ENCODE measurements at regions not wholly inside any gene's neighbourhood (a gene's known extent, or its start where the extent isn't known, plus 50 kb on each side); places are given as distances from the start of the nearest gene placed in this dataset.
A peak's percentile ranks its signal among the peaks of the same experiment; 100 is the strongest.

DNA sequence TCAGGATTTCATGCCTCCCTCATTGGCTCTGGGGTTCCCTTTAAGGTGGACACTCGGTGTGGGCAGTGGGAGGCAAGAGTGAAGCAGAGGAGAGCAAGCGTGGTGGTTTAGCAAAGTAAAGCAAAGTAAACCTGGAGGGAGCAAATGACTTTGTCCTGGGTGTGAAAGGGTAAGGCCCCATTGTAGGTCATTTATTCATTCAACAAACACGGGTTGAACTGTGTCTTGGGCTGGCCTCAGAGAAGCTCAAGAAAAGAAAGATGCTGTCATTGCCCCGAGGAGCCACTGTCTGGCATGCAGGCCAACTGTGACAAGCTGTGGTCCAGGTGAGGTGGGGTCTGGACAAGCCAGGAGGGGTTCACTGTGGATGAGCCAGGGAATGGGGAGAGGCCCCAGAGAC lies 68.9 kb upstream of the DLK1 start:
- H3K27ac Mint-ChIP-seq, result peak overlapping the region in 1 of 7 donors; percentile 43
- no peak overlapping the region for H3K4me3 ChIP-seq (ENCODE audit: low read length in 2 of 2)
- ChIA-PET CTCF (ENCODE audit: partially characterized antibody) (interaction anchor here (2.1 to 10.1 kb wide), 4 partner anchors 11 to 272 kb away, joined by 4 to 185 read pairs (median 44); no protein-coding TSS in a partner anchor), POLR2A (ENCODE audit: partially characterized antibody) (no interaction called here)
- no peak overlapping the region for H3K27ac ChIP-seq (ENCODE audit: low read depth, low read length)
- no peak overlapping the region for H3K4me3 Mint-ChIP-seq
- H3K27me3 ChIP-seq (ENCODE audit: insufficient read depth, low read length), result peaks cover 4% of the 10 kb centered on the region
- no peaks in the 10 kb centered on the region for H3K9me3 ChIP-seq (ENCODE audit: control insufficient read depth in 1 of 2, low read length in 2 of 2)
- H3K9me3 Mint-ChIP-seq, result no peaks in the 10 kb centered on the region
- H3K27me3 Mint-ChIP-seq, result peaks cover 7 to 15% of the 10 kb centered on the region in 2 donors
- no peaks in the 10 kb centered on the region for H3K36me3 Mint-ChIP-seq
- H3K4me1 Mint-ChIP-seq, result peaks cover 0 to 12% (median 4%) of the 10 kb centered on the region in 4 donors
- H3K4me1 ChIP-seq (ENCODE audit: insufficient read depth, low read length), result peaks cover 14% of the 10 kb centered on the region
- intact Hi-C loops (cut with micrococcal nuclease), result no loop called here
- DNase-seq, result no peak
- no peaks in the 10 kb centered on the region for H3K36me3 ChIP-seq (ENCODE audit: insufficient read depth, low read length)

DNA sequence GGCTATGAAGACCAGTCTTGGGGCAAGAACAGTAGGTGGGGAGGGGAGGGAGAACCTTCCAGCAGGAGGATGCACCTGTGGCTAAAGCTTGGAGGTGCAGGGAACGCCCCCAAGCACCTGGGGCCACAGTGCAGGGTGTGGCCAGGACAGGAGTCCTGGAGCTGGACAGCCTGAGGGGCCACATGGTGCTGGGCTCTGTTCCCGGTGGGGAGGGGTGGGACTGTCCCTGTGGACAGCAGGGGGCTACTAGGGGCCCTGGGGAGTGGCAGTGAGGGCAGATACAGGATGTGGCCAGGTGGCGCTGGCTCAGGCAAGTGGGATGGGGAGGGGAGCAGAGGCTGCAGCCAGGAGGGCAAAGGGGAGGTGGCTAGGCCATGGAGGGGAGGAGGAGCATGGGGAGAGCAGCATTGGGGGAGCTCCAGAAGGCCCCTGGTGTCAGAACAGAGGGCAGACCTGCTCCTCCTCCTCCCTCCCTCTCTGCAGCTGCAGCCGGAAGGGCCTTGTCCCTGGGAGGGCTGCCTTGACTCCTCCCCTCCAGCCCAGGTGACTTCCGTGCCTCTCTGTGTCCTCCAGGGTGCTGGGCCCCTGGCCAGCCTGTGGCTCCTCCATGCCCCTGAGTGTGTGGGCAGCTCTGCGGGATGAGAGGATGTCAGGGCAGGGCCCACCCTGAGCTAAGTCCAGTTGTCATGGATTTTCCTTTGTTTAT lies 68.4 kb upstream of the DLK1 start:
- no peaks in the 10 kb centered on the region for H3K9me3 Mint-ChIP-seq
- peak overlapping the region in 1 of 7 donors; percentile 43 for H3K27ac Mint-ChIP-seq
- ChIA-PET POLR2A (ENCODE audit: partially characterized antibody) (no interaction called here), CTCF (ENCODE audit: partially characterized antibody) (interaction anchor here (2.1 to 10.1 kb wide), 3 partner anchors 10 to 273 kb away, joined by 4 to 185 read pairs (median 45); no protein-coding TSS in a partner anchor)
- peaks cover 0 to 14% (median 4%) of the 10 kb centered on the region in 4 donors for H3K4me1 Mint-ChIP-seq
- Histone ChIP-seq H3K9me3 (ENCODE audit: control insufficient read depth in 1 of 2, low read length in 2 of 2) (no peaks in the 10 kb centered on the region), H3K4me3 (ENCODE audit: low read length in 2 of 2) (no peak overlapping the region), H3K4me1 (ENCODE audit: insufficient read depth, low read length) (peaks cover 14% of the 10 kb centered on the region), H3K27me3 (ENCODE audit: insufficient read depth, low read length) (peaks cover 4% of the 10 kb centered on the region), H3K36me3 (ENCODE audit: insufficient read depth, low read length) (no peaks in the 10 kb centered on the region), H3K27ac (ENCODE audit: low read depth, low read length) (no peak overlapping the region)
- intact Hi-C loops (cut with micrococcal nuclease), result no loop called here
- H3K36me3 Mint-ChIP-seq, result no peaks in the 10 kb centered on the region
- H3K4me3 Mint-ChIP-seq, result no peak overlapping the region
- peaks cover 7 to 14% of the 10 kb centered on the region in 2 donors for H3K27me3 Mint-ChIP-seq
- DNase-seq, result no peak

DNA sequence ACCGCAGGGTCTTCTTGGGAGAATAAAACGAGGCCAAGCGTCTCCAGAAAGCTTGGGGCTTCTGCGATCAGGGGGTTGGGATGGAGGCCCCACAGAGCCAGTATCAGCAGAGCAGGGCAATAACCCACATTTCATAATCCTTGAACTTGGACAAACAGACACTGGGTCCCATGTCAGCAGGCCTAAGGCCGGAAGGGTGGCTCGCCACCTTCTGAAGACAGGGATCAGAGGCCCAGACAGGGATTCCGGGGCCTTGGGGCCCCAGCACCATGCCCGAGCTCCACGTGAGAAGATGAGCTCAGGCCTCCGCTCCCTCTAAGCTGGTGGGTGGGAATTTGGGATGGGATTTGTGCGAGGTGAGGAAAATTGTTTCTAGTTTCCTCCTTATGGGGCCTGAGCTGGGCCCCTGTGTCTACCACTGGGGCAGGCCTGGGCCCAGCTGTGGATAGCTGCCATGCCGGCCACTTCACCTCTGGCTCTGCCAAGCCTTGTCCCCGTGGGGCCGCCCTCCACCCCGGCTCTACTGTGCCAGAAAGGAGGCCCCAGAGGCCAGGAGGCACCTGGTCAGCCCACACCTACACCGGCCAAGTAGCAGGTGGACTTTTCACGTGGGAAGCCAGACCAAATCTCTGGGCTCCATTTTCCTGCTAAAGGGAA lies 67.2 kb upstream of the DLK1 start:
- intact Hi-C loops (cut with micrococcal nuclease), result no loop called here
- Histone ChIP-seq H3K4me1 (ENCODE audit: insufficient read depth, low read length) (peaks cover 5% of the 10 kb centered on the region), H3K36me3 (ENCODE audit: insufficient read depth, low read length) (no peaks in the 10 kb centered on the region), H3K4me3 (ENCODE audit: low read length in 2 of 2) (no peak overlapping the region), H3K27ac (ENCODE audit: low read depth, low read length) (no peak overlapping the region), H3K27me3 (ENCODE audit: insufficient read depth, low read length) (no peaks in the 10 kb centered on the region), H3K9me3 (ENCODE audit: control insufficient read depth in 1 of 2, low read length in 2 of 2) (no peaks in the 10 kb centered on the region)
- no peaks in the 10 kb centered on the region for H3K9me3 Mint-ChIP-seq
- peaks cover 5% of the 10 kb centered on the region in 2 donors for H3K27me3 Mint-ChIP-seq
- DNase-seq, result no peak
- no peak overlapping the region for H3K4me3 Mint-ChIP-seq
- H3K4me1 Mint-ChIP-seq, result peaks cover 0 to 4% (median 0%) of the 10 kb centered on the region in 4 donors
- H3K27ac Mint-ChIP-seq, result no peak overlapping the region
- no peaks in the 10 kb centered on the region for H3K36me3 Mint-ChIP-seq
- ChIA-PET CTCF (ENCODE audit: partially characterized antibody) (interaction anchor here (6.2 to 10.1 kb wide), 2 partner anchors 14 to 274 kb away, joined by 45 to 185 read pairs; no protein-coding TSS in a partner anchor), POLR2A (ENCODE audit: partially characterized antibody) (no interaction called here)

DNA sequence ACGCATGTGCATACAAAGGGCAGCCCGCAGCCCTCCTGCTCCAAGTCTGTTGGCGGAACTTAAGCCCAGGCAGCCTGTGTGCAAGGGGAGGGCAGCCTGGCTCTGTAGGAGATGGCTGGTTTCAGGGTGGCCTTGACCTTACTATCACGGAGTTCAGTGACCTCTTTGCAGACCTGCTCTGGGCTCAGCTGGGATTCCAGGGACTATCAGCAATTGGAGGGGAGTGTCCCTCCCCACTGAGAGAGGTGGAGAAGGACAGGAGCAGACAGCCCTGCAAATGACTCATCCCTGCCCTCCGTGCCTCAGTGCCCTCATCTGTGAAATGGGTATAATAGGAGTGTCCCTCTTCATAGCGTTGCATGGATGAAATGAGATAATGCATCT lies 66.2 kb upstream of the DLK1 start:
- Mint-ChIP-seq H3K27me3 (peaks cover 5 to 7% of the 10 kb centered on the region in 2 donors), H3K36me3 (no peaks in the 10 kb centered on the region), H3K27ac (no peak overlapping the region), H3K4me1 (peaks cover 0 to 3% (median 0%) of the 10 kb centered on the region in 4 donors), H3K4me3 (no peak overlapping the region), H3K9me3 (no peaks in the 10 kb centered on the region)
- Histone ChIP-seq H3K4me3 (ENCODE audit: low read length in 2 of 2) (no peak overlapping the region), H3K27ac (ENCODE audit: low read depth, low read length) (no peak overlapping the region), H3K4me1 (ENCODE audit: insufficient read depth, low read length) (no peaks in the 10 kb centered on the region), H3K36me3 (ENCODE audit: insufficient read depth, low read length) (no peaks in the 10 kb centered on the region), H3K27me3 (ENCODE audit: insufficient read depth, low read length) (no peaks in the 10 kb centered on the region), H3K9me3 (ENCODE audit: control insufficient read depth in 1 of 2, low read length in 2 of 2) (no peaks in the 10 kb centered on the region)
- ChIA-PET CTCF (ENCODE audit: partially characterized antibody) (interaction anchor here (1.9 kb wide), 1 partner anchor 8 kb away, joined by 6 read pairs; no protein-coding TSS in a partner anchor), POLR2A (ENCODE audit: partially characterized antibody) (no interaction called here)
- no peak for DNase-seq
- intact Hi-C loops (cut with micrococcal nuclease), result no loop called here

DNA sequence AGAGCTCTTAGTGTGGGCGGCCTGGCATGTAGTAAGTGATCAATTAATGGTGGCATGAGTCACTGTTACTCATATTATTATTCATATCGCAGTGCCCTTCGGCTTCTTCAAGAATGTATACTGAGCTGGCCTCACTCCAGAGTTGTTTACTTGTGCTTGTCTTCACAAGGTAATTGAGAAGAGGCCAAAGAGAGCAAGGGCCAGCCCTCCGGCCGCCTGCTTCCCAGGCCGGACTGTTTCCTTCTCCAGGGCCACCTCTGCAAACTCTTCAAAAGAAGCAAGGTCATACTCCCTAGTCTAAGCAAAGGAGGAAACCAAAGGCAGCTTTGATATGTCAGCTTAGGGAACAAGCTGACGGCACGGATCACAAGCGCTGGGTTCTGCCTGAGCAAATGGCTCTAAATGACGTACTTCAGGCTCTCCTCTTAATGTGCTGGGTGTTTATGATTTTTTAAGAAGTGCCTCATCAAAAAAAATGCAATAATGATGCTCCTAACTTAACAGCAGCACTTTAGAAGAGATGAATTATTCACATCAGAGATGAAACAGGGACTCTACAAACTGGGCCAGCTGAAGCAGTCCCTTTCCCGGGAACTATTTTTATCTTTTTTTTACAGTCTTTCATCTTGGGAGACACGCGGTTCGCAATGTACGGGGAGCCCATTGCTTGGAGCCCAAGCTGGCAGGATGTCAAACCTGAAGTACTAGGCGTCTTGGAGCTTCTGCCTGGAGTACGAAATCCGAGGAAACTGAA lies 65.6 kb upstream of the DLK1 start:
- intact Hi-C loops (cut with micrococcal nuclease), result no loop called here
- ChIA-PET POLR2A (ENCODE audit: partially characterized antibody) (no interaction called here), CTCF (ENCODE audit: partially characterized antibody) (interaction anchor here (0.9 to 1.9 kb wide), 5 partner anchors 9 to 239 kb away, joined by 3 to 6 read pairs (median 3); no protein-coding TSS in a partner anchor)

DNA sequence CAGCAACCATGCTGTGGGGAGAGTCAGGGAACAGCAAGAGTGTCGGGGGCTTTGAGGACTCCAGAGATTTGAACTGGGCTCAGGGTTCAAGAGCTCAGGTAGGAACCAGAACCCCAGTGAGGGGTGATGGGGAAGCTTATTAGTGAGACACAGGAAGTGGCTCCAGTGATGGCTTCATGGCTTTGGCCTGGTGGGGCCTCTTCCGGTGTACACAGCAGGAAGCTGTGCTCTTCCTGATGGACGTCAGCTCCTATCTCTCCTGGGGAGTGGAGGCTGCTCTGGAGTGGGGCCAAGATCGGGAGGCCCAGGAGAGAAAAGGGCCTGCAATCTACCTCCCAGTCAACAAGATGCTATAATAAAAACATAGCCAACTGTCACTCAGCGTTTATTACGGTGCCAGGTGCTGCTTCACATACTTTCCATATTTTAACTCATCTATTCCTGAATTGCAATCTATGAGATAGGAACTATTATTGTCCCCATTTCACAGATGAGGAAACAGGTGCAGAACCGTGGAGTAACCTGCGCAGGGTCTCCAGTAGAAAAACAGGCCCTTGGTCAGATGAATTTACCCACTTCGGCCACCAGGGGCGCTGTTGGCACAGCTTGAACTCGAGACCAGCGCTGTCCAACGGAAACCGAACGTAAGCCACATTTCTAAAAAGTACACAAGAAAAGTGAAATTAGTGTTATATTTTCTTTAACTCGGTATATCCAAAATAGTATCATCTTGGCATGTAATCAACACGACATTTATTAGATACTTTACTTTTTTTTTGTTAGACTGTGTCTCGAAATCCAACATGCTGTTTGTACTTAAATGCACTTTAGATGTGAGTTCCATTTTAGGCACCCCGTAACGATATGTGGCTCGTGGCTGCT lies 63.6 kb upstream of the DLK1 start:
- Histone ChIP-seq H3K36me3 (ENCODE audit: insufficient read depth, low read length) (no peaks in the 10 kb centered on the region), H3K27me3 (ENCODE audit: insufficient read depth, low read length) (no peaks in the 10 kb centered on the region), H3K4me1 (ENCODE audit: insufficient read depth, low read length) (no peaks in the 10 kb centered on the region), H3K27ac (ENCODE audit: low read depth, low read length) (no peak overlapping the region), H3K9me3 (ENCODE audit: control insufficient read depth in 1 of 2, low read length in 2 of 2) (no peaks in the 10 kb centered on the region), H3K4me3 (ENCODE audit: low read length in 2 of 2) (no peak overlapping the region)
- Mint-ChIP-seq H3K27me3 (peaks cover 6 to 8% of the 10 kb centered on the region in 2 donors), H3K4me3 (no peak overlapping the region), H3K9me3 (peaks cover 0 to 2% (median 0%) of the 10 kb centered on the region in 8 donors), H3K36me3 (no peaks in the 10 kb centered on the region), H3K4me1 (peaks cover 0 to 3% (median 0%) of the 10 kb centered on the region in 4 donors), H3K27ac (no peak overlapping the region)
- DNase-seq, result peak in 4 of 5 donors; percentile 42 to 53 (median 48)
- ChIA-PET CTCF (ENCODE audit: partially characterized antibody) (interaction anchor here (0.8 to 1.3 kb wide), 13 partner anchors 8 to 381 kb away, joined by 3 to 13 read pairs (median 4); no protein-coding TSS in a partner anchor), POLR2A (ENCODE audit: partially characterized antibody) (no interaction called here)
- intact Hi-C loops (cut with micrococcal nuclease), result loop anchor here (1.0 kb wide), 1 partner anchor 965 kb away; no protein-coding TSS in a partner anchor

More for the DNA sequence above, 65.6 kb upstream of the DLK1 start:
- Mint-ChIP-seq H3K4me1 (peaks cover 0 to 3% (median 0%) of the 10 kb centered on the region in 4 donors), H3K9me3 (no peaks in the 10 kb centered on the region), H3K27me3 (peaks cover 0 to 4% of the 10 kb centered on the region in 2 donors), H3K4me3 (no peak overlapping the region), H3K36me3 (no peaks in the 10 kb centered on the region), H3K27ac (no peak overlapping the region)
- no peaks in the 10 kb centered on the region for H3K4me1 ChIP-seq (ENCODE audit: insufficient read depth, low read length)
- no peaks in the 10 kb centered on the region for H3K36me3 ChIP-seq (ENCODE audit: insufficient read depth, low read length)
- no peaks in the 10 kb centered on the region for H3K27me3 ChIP-seq (ENCODE audit: insufficient read depth, low read length)
- no peaks in the 10 kb centered on the region for H3K9me3 ChIP-seq (ENCODE audit: control insufficient read depth in 1 of 2, low read length in 2 of 2)
- no peak for DNase-seq
- H3K4me3 ChIP-seq (ENCODE audit: low read length in 2 of 2), result no peak overlapping the region
- H3K27ac ChIP-seq (ENCODE audit: low read depth, low read length), result no peak overlapping the region
